Kasumi-1 (cell line): ENCODE measurements at regions not wholly inside any gene's neighbourhood (a gene's known extent, or its start where the extent isn't known, plus 50 kb on each side); places are given as distances from the start of the nearest gene placed in this dataset.
"Not testable (repeated sequence)": the region's sequence is repeated elsewhere in the genome, so short reads cannot be mapped to it uniquely, and the experiment has no call there.

Source experiments
- DNase-seq, 2 experiments: peaks; one replicate each; lab custom pipeline; 2025; lab: John Stamatoyannopoulos, UW

DNA sequence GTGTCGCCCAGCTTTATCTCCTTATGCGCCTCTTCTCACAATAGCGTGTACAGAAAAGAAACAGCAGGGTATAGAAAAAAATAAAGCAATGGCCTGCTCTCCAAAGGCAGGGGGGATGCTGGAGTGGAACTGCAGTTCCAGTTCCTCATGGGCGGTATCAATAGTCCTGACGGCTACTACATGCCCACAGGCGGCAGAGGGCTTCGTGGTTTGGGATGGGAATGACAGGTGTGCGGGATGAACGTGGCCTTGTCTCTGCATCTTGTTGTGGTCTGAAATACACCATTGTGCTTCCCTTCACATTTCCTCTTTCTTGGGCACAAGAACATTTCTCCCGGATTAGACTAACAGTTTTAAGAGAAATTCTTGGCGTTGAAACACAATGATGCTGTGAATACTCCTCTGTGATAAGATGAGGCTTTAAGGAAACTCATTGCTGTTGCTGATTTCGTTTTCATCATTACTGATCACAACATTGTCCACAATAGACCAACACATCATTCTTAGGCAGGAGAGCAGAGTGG is 124.1 kb upstream of the IGFBP7 start:
- DNase-seq: peak; percentile 67 to 69

DNA sequence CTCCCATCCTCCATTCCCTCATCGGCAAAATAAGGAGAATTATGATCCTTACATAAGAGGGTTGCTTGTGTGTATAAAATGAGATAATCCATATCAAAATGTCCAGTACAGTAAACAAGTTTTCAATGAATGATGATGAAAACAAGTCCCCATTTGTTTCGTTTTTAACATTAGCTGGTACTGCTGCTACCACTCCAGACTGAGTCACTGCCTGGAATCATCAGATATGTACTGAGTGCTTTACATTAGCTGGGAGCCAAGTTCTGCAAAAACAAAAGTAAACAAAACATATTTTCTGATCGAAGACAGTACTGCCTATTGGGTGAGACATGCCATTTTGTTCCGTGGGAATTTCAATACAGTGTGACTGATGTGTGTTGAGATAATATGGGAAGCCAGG is 123.2 kb upstream of the IGFBP7 start:
- DNase-seq: no peak

DNA sequence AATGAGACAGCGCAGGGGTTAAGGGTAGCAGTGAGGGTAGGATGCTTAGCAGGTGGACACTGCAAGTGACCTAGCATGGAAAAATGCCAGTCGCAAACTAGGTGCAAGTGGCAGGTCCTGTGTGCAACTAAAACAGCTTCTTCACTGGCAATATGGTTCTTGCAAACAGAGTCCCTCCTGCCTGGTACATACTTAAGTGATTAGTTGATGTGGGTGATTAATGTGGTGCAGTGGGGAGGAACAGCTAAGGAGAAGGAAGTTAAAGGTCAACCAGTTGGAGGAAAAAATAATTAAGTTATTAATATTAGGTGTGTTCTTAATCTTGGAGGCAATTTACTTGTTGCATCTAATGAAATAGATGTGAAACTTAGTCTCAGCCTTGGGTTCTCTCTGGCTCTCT is 121.6 kb upstream of the IGFBP7 start:
- DNase-seq: no peak

DNA sequence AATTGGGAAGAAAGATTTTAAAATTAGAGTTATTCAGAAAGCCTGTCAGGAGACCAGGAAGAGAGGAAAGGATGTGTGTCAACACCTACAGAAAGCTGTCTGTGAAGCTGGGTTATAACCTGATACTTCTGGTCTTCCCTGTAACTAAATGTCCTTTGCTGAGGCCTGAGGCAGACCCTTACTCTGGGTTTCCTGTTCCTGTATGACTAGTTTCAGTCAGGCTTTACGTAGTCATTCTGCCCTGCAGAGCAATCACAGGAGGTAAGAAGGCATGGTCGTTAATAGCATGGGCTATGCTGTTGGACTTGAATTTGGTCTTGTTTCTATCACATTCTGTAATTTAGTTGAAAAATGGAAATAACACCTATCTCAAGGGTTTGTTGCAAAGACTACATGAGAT is 110.5 kb upstream of the IGFBP7 start:
- no peak for DNase-seq

DNA sequence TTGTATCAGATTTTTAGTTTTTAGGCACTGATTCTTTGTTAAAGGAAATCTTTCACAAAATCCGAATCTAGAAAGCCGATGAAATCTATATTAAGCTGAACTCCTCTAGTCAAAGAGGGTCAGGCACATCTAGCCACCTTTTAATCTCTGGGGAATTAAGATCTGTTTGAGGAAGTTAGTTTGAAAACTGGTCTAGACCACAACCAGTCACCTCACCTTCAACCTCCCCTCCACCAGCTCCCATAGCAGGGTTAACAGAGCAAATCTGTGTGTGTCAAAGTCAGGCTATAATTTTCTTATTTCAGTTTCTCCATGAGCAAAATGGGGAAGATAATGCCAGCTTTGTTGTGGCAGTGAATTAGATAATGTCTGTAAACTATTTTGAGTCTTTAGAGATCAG is 110.0 kb upstream of the IGFBP7 start:
- DNase-seq: no peak

DNA sequence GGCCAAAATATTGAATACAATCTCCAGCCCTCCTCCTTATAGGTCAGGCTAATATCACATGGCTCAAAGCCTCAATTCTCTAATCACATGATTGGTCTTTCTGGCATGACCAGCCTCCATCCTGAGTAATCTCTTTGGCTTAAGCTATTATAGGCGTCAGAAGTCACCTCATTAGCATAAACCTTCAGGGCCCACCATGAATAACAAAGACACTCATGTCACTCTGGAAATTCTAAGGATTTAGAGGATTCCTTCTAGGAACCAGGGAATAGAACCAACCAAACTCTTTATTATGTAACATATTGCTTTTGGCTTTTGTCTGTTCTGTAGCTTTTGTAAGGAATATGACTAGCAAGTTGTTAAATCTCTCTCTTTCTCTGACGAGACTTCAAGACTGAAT is 109.2 kb upstream of the IGFBP7 start:
- DNase-seq: no peak

DNA sequence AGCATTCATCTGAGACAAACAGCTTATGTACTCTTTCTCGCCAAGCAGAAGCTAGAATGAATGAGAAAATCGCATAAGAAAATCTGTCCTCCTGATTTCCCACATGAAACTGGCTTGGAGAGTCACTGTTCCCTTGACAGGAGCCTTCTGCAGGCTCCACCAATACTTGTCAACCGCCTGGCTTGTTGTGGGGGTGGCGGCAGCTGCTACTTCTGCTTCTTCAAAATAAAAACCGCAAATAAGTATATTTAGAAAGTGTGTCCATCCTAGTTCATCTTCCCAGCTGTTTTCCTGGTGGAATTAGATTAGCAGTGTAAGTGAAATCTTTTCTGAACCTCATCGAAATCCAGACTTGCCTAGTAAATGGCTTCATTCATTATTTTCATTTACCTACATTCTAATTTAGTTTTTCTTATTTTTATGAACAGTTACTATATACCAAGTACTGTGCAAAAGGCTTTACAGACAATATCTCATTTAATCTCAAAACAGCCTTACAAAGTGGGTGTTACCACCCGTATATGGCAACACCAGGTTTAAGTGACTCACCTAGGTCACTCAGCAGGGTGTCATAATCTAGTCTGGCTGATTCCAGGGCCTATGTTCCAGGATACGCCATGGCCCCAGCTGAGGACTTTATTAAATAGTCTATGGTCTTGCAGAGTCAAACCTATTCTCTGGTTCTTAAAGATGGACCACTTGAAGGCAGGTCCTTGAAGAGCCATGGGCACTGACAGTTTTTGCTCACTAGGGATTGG is 104.6 kb upstream of the IGFBP7 start:
- peak; percentile 95 to 98 for DNase-seq

DNA sequence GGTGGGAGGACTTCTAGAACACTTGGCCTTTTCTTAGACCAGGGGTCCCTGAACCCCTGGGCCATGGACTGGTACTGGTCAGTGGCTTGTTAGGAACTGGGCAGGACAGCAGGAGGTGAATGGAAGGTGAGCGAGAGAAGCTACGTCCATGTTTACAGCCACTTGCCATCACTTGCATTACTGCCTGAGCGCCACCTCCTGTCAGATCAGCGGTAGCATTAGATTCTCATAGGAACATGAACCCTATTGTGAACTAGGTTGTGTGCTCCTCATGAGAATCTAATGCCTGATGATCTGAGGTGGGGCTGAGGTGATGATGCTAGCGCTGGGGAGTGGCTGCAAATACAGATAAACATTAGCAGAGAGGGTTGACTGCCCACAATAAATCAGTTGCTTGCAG is 100.9 kb upstream of the IGFBP7 start:
- no peak for DNase-seq

DNA sequence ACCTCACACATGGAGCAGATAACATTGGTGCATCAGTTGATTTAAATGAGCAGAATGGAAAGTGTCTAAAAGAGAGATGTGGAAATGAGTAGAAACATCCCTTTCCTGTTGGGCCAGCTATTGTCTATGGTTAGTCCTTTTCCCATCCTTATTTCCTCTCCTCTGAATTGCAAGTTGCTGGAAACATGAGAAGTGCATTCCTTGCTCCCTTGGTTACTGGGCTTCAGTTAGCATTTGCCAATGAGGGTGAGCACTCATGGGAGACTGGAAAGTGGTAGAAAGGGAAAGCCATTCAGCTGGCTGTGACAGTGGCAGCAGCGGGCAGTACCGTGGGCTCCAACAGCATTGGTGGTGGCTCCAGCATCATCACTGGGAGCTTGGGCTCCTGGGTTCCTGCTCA is 96.0 kb upstream of the IGFBP7 start:
- DNase-seq: no peak

DNA sequence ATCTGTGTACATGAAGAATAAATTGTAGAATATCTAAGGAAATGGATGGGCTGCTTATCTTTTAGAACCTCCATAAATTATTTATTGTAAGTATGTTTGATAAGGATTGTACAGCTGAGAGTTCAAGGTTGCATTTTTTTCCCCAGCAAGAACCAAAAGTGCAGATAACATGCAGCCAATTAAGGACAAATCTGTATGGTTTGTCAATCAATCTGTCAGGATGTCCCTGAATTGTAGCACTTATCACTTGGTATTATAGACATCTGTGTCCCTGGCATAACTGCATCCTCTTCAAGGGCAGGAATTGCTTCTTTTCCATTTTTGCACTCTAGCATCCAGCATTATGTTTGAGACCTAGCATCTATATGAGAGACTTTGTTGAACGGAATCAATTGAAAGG is 95.4 kb upstream of the IGFBP7 start:
- DNase-seq: no peak

DNA sequence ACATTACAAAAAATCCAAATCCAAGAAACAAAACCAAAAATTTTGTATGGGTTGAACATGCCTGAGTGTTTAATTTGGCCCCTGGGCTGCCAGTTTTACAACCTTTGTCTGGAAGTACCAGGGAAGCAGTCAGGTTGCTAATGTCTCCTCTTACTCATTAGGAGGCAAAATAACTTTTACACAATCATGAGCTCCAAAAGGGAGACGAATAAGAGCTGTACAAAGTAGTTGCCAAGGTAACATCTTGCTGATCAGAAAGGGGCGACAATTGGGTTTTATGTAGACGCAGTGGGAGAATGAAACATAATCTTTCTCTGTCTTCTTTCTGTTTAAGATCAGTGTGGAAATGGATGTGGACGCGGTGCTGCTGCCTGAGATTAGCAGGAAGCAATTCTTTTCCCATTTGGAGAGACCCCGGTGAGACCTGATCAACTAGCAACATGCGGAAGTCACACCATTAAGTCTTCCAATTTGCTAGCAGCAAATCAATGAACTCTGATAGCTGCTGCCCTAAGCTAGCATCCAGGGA is 90.7 kb upstream of the IGFBP7 start:
- no peak for DNase-seq

DNA sequence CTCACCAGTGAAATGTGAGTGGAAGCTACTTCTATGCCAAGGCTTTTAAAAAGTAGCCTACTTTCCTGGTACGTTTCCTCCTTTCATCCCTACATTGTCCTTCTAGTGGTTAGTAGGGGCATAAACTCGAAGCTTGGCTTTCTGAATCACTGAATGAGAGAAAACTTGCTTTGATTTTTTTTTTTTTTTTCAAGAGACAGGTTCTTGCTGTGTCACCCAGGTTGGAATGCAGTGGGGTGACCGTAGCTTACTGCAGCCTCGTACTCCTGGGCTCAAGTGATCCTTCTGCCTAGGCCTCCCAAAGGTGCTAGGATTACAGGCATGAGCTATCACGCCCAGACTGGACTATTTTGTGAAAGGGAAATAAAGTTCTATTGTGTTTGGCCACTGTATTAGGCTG is 89.1 kb upstream of the IGFBP7 start:
- no peak for DNase-seq

DNA sequence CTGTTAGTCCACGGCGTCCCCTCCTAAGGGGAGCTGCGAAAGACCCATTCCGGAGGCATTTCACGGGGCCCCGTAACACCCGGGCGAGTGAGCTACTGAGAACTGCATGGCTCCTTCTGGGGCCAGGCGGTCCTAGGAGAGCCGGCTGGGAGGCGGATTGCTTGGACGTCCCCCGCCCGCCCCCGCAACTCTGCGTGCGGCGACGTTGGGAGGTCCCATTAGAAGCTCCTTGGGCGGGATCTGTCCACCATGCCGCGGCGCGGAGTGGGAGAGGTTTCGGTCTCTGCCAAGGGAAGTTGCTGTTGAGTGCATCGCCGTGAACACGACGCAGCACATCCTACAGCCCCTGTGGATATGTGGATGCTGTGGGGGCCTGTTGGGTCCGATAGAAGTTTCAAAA is 85.4 kb upstream of the IGFBP7 start:
- DNase-seq: no peak

DNA sequence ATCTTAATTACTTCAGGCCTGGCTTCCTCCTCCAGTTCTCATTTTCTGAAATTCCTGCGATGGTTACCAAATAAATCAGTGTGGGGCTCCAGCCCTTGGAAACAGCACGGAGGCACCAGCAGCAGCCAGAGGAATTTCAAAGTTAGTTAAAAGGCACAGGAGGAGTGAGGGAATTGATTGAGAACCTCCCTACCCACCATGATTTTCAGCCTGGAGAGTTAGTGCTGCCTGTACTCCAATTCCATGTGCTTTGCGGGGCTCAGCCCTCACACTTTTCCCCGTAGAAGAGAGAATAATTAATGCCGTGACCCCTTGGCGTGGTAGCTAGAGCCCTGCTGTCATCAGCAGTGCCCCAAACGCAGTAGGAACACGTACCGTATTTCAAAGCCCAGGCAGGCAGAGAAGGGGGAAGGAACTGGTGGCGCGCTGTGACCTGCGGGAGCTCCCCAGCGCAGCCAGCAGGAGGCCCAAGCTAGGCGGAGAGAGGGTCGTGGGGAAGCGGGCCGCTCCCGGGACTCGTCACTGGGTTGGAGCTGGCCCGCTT is 84.0 kb upstream of the IGFBP7 start:
- DNase-seq: no peak

DNA sequence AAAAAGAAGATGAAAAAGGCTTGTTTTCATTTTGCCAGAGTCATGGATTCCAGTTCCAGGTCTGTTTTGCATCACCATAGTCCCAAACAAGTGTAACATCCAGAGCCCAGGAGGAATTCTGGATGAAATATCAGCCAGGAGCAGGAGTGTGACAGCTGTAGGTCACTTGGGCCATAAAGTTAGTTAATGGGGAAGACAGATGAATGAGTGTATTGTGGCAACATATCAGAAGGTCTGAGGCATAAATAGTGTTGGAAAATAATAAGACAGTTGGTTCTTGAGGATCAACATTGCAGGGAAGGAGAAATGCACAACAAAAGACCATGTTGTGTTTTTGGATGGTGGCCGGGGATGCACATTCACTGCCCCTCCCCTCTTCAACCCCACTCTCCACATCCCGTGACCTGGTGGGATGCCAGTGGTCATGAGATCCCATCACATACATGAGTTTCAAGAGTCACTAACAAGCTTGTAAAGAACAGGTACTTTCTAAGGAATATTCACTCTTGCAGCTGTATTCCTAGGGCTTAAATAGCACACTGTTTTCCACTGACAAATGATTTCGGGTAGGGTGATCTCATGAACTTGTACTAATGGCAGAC is 83.1 kb upstream of the IGFBP7 start:
- DNase-seq: no peak

DNA sequence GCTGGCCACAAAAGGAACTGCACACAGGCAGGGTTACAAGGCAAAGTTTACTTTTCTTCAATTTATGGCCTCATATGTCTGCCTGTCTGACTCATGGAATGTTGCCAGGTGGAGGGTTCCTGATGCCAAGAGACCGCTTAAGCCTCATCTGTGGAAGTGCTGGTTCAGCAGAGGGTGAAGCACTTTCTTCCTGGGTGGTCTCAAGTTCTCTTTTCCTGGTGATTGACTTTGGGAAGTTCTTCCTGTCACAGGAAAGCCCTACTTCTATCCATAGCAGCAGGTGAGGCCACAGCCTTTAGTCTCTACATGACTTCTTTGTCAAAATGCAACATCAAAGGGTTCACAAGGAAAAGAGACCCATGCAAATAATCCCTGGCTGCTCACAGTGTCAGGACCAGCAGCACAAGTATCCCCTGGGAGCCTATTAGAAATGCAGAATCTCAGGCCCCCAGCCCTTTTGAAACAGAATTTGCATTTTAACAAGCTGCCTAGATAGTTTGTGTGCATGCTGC is 81.4 kb upstream of the IGFBP7 start:
- no peak for DNase-seq

DNA sequence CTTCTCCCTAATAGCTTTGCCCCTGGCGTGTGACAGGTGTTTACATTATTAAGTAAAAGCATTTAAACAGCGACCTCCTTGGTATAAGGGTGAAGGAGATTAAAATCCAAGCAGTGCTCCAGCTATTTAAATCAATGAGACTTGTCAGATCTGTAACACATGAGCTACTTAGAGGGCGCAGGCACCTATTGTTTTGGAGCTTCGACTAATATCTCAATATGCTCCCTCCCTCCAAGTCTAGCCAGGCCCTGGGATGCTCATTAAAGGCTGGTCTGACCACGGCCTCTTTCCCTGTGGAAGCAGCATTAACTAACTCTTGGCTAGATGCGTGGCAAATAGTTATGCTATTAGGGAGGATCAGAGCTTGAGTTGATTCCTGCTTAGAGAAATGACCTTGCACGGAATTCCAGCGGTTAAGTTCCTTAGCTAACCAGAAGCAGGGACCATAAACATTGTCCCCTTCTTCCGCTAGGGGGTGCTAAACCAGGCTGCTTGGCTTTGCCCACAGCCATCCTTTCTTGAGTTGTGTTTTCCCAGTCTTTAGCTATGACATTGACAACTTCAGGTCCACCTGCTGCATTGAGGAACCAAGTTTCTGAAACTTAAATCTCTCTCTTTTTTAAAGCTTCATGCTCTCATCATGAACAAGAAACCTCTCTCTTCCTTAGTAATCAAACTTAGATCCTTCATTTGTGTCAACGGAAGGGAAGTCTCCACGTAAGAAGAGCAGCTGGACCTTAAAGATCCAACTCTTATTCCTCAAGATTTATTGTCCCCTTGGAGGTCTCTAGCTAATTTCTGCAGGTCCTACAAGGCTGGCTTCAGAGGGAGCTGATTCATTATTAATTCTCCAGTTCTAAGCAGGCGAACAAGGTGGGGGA is 80.7 kb upstream of the IGFBP7 start:
- DNase-seq: peak; percentile 64 to 69

DNA sequence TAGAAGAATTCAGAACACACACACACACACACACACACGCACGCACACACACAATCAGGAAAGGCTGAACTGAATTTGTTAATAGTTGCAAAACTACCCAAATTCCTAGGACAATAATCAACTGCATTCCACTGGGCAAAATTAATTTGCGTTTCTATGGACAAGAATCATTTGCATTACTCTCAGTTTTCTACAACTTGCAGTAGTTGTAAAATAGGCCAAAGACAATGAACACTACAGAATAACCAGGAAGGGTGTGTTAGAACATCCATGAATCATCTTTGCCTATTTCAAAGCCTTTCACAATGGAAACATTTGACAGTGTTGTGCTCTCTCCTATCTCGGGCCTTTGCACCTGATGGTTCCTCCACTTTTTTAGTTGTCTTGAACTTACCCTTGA is 77.1 kb upstream of the IGFBP7 start:
- no peak for DNase-seq

DNA sequence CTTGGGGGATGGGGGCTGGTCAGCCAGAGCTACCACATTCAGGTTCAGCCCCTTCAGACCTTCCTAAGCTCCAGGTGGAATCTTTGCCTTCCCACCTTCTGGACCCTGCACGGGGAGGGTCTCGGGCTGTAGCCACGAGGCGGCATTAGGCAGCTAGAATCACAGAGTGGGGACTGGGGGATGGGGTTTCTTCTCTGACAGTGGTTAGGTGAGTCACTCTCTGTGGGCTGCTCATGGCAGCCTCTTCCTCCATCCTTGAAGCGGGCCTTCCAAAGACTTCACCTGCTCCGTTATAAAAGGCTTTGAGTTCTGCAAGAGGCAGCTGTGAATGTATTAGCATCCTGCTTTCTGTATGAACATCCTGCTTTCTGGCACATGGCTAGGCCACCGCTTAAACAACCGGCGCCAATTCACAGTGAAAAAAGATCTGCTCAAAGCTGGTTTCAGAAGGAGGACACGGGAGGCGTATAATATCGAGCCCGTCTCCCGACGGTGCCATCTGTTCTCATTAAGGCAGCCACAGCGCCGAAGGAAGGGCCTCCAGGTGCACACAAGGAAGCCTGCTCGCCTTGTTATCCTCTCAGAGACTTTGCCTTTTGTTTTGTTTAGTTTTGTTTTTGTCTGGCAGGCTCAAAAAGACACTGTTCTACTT is 74.3 kb upstream of the IGFBP7 start:
- DNase-seq: no peak

DNA sequence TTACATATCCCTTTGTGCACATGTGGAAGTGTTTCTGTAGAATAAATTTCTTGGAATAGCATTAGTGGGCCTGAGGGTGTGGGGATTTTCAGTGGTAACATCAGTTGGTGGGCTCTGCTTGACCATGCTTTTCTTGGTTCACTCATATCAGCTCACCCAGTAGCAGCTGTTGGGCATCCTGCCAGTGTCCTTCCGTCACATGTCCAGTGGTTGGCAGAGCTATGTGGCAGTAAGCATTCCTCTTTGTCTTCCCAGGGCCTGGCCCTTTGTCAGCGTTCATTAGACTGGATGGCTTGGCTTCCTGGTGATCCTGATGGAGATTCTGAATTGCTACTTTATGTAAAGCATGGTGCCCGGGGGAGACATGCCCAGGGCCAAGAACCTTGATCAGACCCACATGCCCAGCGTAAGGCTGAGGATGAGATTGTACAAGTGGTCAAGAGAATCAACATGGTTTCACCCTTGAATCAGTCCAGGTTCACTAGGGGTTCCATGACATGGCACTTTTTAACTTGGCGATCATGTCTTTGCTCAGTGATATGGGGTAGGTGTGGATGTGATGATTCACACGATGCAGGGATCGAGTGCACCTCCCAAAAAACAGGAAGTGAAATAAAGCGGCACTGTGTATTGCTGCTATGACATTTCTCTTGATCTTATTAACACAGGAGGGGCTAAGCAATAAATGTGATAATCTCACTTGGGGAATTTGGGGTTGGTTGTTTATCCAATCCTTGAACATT is 72.1 kb upstream of the IGFBP7 start:
- DNase-seq: peak; percentile 21 to 29

DNA sequence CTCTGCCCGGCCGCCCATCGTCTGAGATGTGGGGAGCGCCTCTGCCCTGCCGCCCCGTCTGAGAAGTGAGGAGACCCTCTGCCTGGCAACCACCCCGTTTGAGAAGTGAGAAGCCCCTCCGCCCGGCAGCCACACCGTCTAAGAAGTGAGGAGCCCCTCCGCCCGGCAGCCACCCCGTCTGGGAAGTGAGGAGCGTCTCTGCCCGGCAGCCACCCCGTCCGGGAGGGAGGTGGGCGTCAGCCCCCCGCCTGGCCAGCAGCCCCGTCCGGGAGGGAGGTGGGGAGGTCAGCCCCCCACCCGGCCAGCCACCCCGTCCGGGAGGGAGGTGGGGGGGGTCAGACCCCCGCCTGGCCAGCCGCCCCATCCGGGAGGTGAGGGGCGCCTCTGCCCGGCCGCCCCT is 63.0 kb upstream of the IGFBP7 start:
- DNase-seq: not testable (repeated sequence)
